Fibroblast of lung (primary cell): ENCODE measurements at regions not wholly inside any gene's neighbourhood (a gene's known extent, or its start where the extent isn't known, plus 50 kb on each side); places are given as distances from the start of the nearest gene placed in this dataset.

Experiments used
- DNase-seq, 2 donors: peaks; one replicate each; pipeline versions ENCODE4 v3.0.0 to v3.0.0-alpha.2; 2010; ENCODE audit warnings: low read depth in 2 of 2
- H2AFZ ChIP-seq: 2 replicates; pipeline ENCODE4 v1.5.1; 2012; ENCODE audit warnings: low read length, control low read depth, inconsistent platforms
- H3K27ac ChIP-seq: 2 replicates; pipeline ENCODE4 v1.5.1; 2011; ENCODE audit warnings: low read length, control low read depth; ENCODE audit not compliant: insufficient read depth
- H3K27me3 ChIP-seq: 2 replicates; pipeline ENCODE4 v1.5.1; 2011; ENCODE audit warnings: mild to moderate bottlenecking, low read length; ENCODE audit not compliant: control insufficient read depth, insufficient read depth
- H3K36me3 ChIP-seq: 2 replicates; pipeline ENCODE4 v1.5.1; 2011; ENCODE audit warnings: low read length; ENCODE audit not compliant: control insufficient read depth, insufficient read depth
- H3K4me1 ChIP-seq: 2 replicates; pipeline ENCODE4 v1.5.1; 2011; ENCODE audit warnings: low read length; ENCODE audit not compliant: control insufficient read depth, insufficient read depth; ENCODE audit errors: extremely low read depth
- H3K4me2 ChIP-seq: 2 replicates; pipeline ENCODE4 v1.5.1; 2011; ENCODE audit warnings: low read length, control low read depth; ENCODE audit not compliant: insufficient read depth; ENCODE audit errors: extremely low read depth
- H3K4me3 ChIP-seq, 4 experiments: fragments of 200-600 bp in 1 of 4; sonication (generic) in 1 of 4; replicated peaks in 1 of 4; 2 replicates each; pipeline ENCODE4 v1.5.1; 2011 to 2016; ENCODE audit warnings: low read length in 4 of 4, low read depth in 3 of 4, mild to moderate bottlenecking in 3 of 4, control low read depth in 2 of 4, inconsistent platforms in 1 of 4, mixed read lengths in 1 of 4; ENCODE audit not compliant: insufficient read depth in 1 of 4; ENCODE audit errors: control extremely low read depth in 1 of 4
- H3K79me2 ChIP-seq: 2 replicates; pipeline ENCODE4 v1.5.1; 2012; ENCODE audit warnings: mild to moderate bottlenecking, low read length, inconsistent platforms; ENCODE audit not compliant: control insufficient read depth, insufficient read depth
- H3K9ac ChIP-seq: 2 replicates; pipeline ENCODE4 v1.5.1; 2011; ENCODE audit warnings: mild to moderate bottlenecking, low read length, control low read depth; ENCODE audit not compliant: insufficient read depth
- H3K9me3 ChIP-seq: 2 replicates; pipeline ENCODE4 v1.5.1; 2012; ENCODE audit warnings: low read depth, low read length; ENCODE audit not compliant: control insufficient read depth, insufficient read depth
- H4K20me1 ChIP-seq: 2 replicates; pipeline ENCODE4 v1.5.1; 2011; ENCODE audit warnings: low read length; ENCODE audit not compliant: control insufficient read depth, insufficient read depth; ENCODE audit errors: extremely low read depth
- EZH2 ChIP-seq: IDR thresholded peaks from 2 replicates; pipeline ENCODE4 v1.5.1; 2012; ENCODE audit warnings: low read length, control low read depth, mild to moderate bottlenecking; ENCODE audit errors: missing control alignments
- TF ChIP-seq, protein P1 (sequence below), 2 donors: IDR thresholded peaks in 1 of 2; conservative IDR thresholded peaks in 1 of 2; 1 replicate in 1 of 2; 2 replicates in 1 of 2; pipeline ENCODE4 v1.5.1; 2011 to 2012; ENCODE audit warnings: low read length in 2 of 2, control low read depth in 1 of 2, inconsistent platforms in 1 of 2, low read depth in 1 of 2, mild to moderate bottlenecking in 1 of 2

GRCh38 chr2:143877056-143877455, 642.9 kb downstream of the ZEB2 start:
- no peaks in the 10 kb centered on the region for H3K4me1 ChIP-seq
- H3K9me3 ChIP-seq = no peaks in the 10 kb centered on the region
- H3K27me3 ChIP-seq = no peaks in the 10 kb centered on the region
- no peak overlapping the region for H3K4me2 ChIP-seq
- no peaks in the 10 kb centered on the region for H3K79me2 ChIP-seq
- H3K27ac ChIP-seq = no peak overlapping the region
- no peaks in the 10 kb centered on the region for H3K36me3 ChIP-seq
- TF ChIP-seq EZH2 = no peak
- TF ChIP-seq, protein P1, sequence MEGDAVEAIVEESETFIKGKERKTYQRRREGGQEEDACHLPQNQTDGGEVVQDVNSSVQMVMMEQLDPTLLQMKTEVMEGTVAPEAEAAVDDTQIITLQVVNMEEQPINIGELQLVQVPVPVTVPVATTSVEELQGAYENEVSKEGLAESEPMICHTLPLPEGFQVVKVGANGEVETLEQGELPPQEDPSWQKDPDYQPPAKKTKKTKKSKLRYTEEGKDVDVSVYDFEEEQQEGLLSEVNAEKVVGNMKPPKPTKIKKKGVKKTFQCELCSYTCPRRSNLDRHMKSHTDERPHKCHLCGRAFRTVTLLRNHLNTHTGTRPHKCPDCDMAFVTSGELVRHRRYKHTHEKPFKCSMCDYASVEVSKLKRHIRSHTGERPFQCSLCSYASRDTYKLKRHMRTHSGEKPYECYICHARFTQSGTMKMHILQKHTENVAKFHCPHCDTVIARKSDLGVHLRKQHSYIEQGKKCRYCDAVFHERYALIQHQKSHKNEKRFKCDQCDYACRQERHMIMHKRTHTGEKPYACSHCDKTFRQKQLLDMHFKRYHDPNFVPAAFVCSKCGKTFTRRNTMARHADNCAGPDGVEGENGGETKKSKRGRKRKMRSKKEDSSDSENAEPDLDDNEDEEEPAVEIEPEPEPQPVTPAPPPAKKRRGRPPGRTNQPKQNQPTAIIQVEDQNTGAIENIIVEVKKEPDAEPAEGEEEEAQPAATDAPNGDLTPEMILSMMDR (conservative IDR thresholded peaks at IDR 0.05 in 1 of 2, IDR thresholded peaks at IDR 0.05 in 1 of 2; ENCODE audit: low read depth in 1 of 2, low read length in 2 of 2) = no peak
- H4K20me1 ChIP-seq = no peaks in the 10 kb centered on the region
- no peak overlapping the region for H3K9ac ChIP-seq
- no peak for DNase-seq
- no peak overlapping the region for H3K4me3 ChIP-seq
- no peak overlapping the region for H2AFZ ChIP-seq

DNA sequence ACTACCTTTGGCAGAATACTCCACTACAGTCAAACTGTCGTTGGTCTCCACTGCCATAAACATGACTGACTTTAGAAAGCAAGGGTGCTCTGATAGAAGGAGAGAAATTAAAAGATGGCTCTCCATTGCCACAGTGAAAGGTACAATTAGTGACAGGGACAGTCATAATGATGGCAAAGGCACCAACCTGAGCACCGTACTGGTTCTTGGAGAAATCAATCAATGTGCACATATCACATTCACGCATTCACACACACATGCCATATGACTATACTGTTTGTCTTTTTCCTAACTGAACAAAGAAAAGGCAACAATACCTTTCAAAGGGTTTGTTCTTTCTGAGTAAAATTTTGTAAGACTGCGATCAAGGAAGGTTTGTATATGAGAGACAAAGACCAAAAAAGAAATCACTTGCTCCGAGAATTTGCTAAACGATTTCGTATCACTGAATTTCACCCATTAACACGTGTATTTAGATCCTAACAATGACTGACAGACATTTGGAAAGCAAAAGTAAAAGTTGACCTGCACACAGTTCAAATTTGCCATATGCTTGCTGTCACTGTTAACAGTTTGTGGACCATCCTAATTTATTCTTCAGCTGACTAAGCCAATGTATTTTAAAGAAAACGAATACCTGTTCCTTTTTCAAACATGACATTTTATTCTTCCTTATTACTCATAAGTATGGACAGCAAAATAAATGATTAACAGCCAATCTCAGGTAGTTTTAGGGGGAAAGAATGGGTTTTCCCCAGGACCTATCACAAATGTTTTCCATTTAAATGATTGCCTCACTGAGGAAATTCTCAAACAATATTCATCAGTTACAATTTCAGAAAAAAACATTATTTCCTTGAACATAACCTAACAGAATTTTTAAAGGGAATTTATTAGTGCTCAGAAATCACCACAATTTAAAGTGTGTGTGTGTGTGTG, 644.4 kb downstream of the ZEB2 start:
- Histone ChIP-seq H3K9me3 (no peaks in the 10 kb centered on the region), H3K27me3 (no peaks in the 10 kb centered on the region), H3K27ac (no peak overlapping the region), H3K4me3 (no peak overlapping the region), H4K20me1 (no peaks in the 10 kb centered on the region), H3K9ac (no peak overlapping the region), H3K4me2 (no peak overlapping the region), H3K36me3 (no peaks in the 10 kb centered on the region), H3K4me1 (no peaks in the 10 kb centered on the region), H2AFZ (no peak overlapping the region), H3K79me2 (no peaks in the 10 kb centered on the region)
- DNase-seq = no peak
- TF ChIP-seq, protein P1 (conservative IDR thresholded peaks at IDR 0.05 in 1 of 2, IDR thresholded peaks at IDR 0.05 in 1 of 2; ENCODE audit: low read depth in 1 of 2, low read length in 2 of 2) = no peak
- TF ChIP-seq EZH2 = no peak

DNA sequence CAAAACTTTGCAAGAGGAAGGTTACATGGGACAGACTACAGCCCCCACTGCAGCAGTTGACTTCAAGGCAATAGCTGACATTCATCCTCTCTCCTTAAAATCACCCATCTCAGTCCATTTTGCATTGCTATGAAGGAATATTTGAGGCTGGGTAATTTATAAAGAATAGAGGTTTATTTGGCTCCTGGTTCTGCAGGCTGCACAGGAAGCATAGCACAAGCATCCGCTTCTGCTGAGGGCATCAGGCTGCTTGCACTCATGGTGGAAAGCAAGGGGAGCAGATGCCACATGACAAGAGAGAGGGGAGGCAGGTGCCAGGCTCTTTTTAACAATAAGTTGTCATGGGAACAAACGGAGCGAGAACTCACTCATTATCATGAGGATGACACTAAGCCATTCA, 646.0 kb downstream of the ZEB2 start:
- no peak for DNase-seq
- Histone ChIP-seq H3K4me2 (no peak overlapping the region), H3K27ac (no peak overlapping the region), H3K9me3 (no peaks in the 10 kb centered on the region), H2AFZ (no peak overlapping the region), H3K9ac (no peak overlapping the region), H4K20me1 (no peaks in the 10 kb centered on the region), H3K4me1 (no peaks in the 10 kb centered on the region), H3K4me3 (no peak overlapping the region), H3K27me3 (no peaks in the 10 kb centered on the region), H3K79me2 (no peaks in the 10 kb centered on the region), H3K36me3 (no peaks in the 10 kb centered on the region)
- TF ChIP-seq EZH2 = no peak
- TF ChIP-seq, protein P1 (conservative IDR thresholded peaks at IDR 0.05 in 1 of 2, IDR thresholded peaks at IDR 0.05 in 1 of 2; ENCODE audit: low read depth in 1 of 2, low read length in 2 of 2) = no peak
